Nephron (organoid): ENCODE measurements at regions not wholly inside any gene's neighbourhood (a gene's known extent, or its start where the extent isn't known, plus 50 kb on each side); places are given as distances from the start of the nearest gene placed in this dataset.

Experiments used
- H3K27ac Mint-ChIP-seq, 3 experiments: 2 replicates each; pipeline ENCODE4 v1.8.0; 2020; ENCODE audit warnings: mixed read lengths in 3 of 3, mild to moderate bottlenecking in 2 of 3, moderate library complexity in 1 of 3
- H3K27me3 Mint-ChIP-seq: 2 replicates; pipeline ENCODE4 v1.8.0; 2021; ENCODE audit warnings: low read depth, mild to moderate bottlenecking, moderate library complexity, mixed read lengths
- H3K36me3 Mint-ChIP-seq: 2 replicates; pipeline ENCODE4 v1.8.0; 2020; ENCODE audit warnings: low read depth, mixed read lengths
- H3K4me1 Mint-ChIP-seq: 2 replicates; pipeline ENCODE4 v1.8.0; 2020; ENCODE audit warnings: mixed read lengths
- H3K4me3 Mint-ChIP-seq, 3 experiments: 2 replicates each; pipeline ENCODE4 v1.8.0; 2020; ENCODE audit warnings: mild to moderate bottlenecking in 3 of 3, mixed read lengths in 3 of 3, moderate library complexity in 2 of 3
- H3K9me3 Mint-ChIP-seq: 2 replicates; pipeline ENCODE4 v1.8.0; 2020; ENCODE audit warnings: mixed read lengths
- CTCF ChIP-seq, 3 experiments: fragments of 200-600 bp; sonication (generic); IDR thresholded peaks; one replicate each; pipeline ENCODE4 v1.5.0; 2021; ENCODE audit warnings: antibody characterized with exemption in 3 of 3; ENCODE audit not compliant: unreplicated experiment in 3 of 3

GRCh38 chr5:131081374-131081773, 83.7 kb downstream of the HINT1 start:
- H3K4me1 Mint-ChIP-seq, result no peaks in the 10 kb centered on the region
- H3K4me3 Mint-ChIP-seq, result no peak overlapping the region
- no peak for TF ChIP-seq CTCF (IDR thresholded peaks at IDR 0.05; ENCODE audit: unreplicated experiment in 3 of 3)

GRCh38 chr5:131079232-131079631, 85.8 kb downstream of the HINT1 start:
- no peaks in the 10 kb centered on the region for H3K4me1 Mint-ChIP-seq

More at GRCh38 chr5:131081374-131081773, 83.7 kb downstream of the HINT1 start:
- Mint-ChIP-seq H3K36me3 (no peaks in the 10 kb centered on the region), H3K27me3 (no peaks in the 10 kb centered on the region), H3K9me3 (peaks cover 4% of the 10 kb centered on the region), H3K27ac (peak overlapping the region in 1 of 3 experiments; percentile 46)

GRCh38 chr5:131068893-131069643, 96.0 kb downstream of the HINT1 start:
- no peaks in the 10 kb centered on the region for H3K4me1 Mint-ChIP-seq
- H3K4me3 Mint-ChIP-seq, result no peak overlapping the region
- H3K36me3 Mint-ChIP-seq, result no peaks in the 10 kb centered on the region
- no peak overlapping the region for H3K27ac Mint-ChIP-seq
- H3K27me3 Mint-ChIP-seq, result no peaks in the 10 kb centered on the region
- no peak for TF ChIP-seq CTCF (IDR thresholded peaks at IDR 0.05; ENCODE audit: unreplicated experiment in 3 of 3)
- H3K9me3 Mint-ChIP-seq, result peaks cover 13% of the 10 kb centered on the region

More at GRCh38 chr5:131079232-131079631, 85.8 kb downstream of the HINT1 start:
- Mint-ChIP-seq H3K36me3 (no peaks in the 10 kb centered on the region), H3K9me3 (no peaks in the 10 kb centered on the region), H3K27me3 (no peaks in the 10 kb centered on the region), H3K4me3 (no peak overlapping the region), H3K27ac (no peak overlapping the region)
- TF ChIP-seq CTCF (IDR thresholded peaks at IDR 0.05; ENCODE audit: unreplicated experiment in 3 of 3), result no peak

GRCh38 chr5:131068076-131068475, 97.0 kb downstream of the HINT1 start:
- TF ChIP-seq CTCF (IDR thresholded peaks at IDR 0.05; ENCODE audit: unreplicated experiment in 3 of 3), result no peak
- H3K4me3 Mint-ChIP-seq, result no peak overlapping the region
- H3K4me1 Mint-ChIP-seq, result no peaks in the 10 kb centered on the region
- peaks cover 13% of the 10 kb centered on the region for H3K9me3 Mint-ChIP-seq
- H3K36me3 Mint-ChIP-seq, result no peaks in the 10 kb centered on the region
- no peak overlapping the region for H3K27ac Mint-ChIP-seq
- no peaks in the 10 kb centered on the region for H3K27me3 Mint-ChIP-seq

GRCh38 chr5:131067636-131068035, 97.4 kb downstream of the HINT1 start:
- Mint-ChIP-seq H3K4me3 (no peak overlapping the region), H3K9me3 (peaks cover 13% of the 10 kb centered on the region), H3K27me3 (no peaks in the 10 kb centered on the region), H3K27ac (no peak overlapping the region), H3K36me3 (no peaks in the 10 kb centered on the region), H3K4me1 (no peaks in the 10 kb centered on the region)
- TF ChIP-seq CTCF (IDR thresholded peaks at IDR 0.05; ENCODE audit: unreplicated experiment in 3 of 3), result no peak
